GM18519 (cell line): ENCODE measurements at regions not wholly inside any gene's neighbourhood (a gene's known extent, or its start where the extent isn't known, plus 50 kb on each side); places are given as distances from the start of the nearest gene placed in this dataset.

Source experiments
- ATAC-seq: cut with Tn5 transposase; IDR thresholded peaks from one replicate; pipeline ENCODE4 v1.9.1; 2021; ENCODE audit warnings: mild to moderate bottlenecking, moderate library complexity; ENCODE audit not compliant: unreplicated experiment, low FRiP score

DNA sequence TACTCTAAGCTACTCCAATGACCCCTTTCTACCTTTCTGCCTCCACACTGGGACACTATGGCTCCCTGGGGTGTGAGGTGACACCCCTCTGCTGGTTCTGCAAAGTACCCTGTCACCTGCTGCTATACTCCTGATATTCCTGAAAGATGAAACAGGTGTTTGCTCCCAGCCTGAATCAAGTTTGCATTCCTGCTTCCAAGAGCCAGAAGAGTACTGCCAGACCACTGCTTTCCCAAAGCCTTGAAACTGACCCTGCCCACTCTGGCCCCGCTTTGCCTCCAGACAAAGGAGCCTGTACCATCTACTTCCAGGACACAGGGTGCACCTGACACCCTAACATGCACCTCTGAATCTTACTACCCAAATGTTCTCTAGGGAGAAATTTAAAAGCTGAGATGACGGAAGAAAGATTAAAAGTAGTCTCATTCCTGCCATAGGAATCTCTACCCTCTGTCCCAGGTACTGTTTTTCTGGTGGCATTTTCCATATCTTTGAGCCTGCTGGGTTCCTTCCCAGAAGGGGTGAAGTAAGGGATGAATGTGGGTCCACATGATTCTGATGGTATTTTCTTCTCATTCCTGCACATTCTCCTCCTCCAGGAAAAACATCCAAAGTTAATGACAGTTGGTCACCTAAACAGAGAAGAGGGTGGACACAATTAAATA lies 70.3 kb upstream of the DUSP10 start:
- no peak for ATAC-seq

DNA sequence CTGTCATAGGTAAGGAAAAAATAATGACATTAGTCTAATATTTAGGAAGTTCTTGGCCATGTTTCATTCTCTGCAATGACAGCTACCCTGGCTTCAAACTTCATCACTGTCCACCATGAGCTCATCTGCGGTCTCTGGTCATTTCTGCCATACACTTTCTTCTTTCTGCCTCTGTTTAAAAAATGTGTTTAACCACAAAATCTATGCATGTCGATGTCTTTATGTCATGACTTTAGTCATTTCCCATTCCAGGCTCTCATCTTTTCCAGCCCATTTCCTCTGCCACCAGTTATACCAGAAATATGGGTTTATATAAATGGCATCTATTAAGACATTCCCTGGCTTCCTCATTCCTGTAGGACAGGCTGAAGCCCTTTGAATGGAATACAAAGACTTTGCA lies 68.5 kb upstream of the DUSP10 start:
- no peak for ATAC-seq

DNA sequence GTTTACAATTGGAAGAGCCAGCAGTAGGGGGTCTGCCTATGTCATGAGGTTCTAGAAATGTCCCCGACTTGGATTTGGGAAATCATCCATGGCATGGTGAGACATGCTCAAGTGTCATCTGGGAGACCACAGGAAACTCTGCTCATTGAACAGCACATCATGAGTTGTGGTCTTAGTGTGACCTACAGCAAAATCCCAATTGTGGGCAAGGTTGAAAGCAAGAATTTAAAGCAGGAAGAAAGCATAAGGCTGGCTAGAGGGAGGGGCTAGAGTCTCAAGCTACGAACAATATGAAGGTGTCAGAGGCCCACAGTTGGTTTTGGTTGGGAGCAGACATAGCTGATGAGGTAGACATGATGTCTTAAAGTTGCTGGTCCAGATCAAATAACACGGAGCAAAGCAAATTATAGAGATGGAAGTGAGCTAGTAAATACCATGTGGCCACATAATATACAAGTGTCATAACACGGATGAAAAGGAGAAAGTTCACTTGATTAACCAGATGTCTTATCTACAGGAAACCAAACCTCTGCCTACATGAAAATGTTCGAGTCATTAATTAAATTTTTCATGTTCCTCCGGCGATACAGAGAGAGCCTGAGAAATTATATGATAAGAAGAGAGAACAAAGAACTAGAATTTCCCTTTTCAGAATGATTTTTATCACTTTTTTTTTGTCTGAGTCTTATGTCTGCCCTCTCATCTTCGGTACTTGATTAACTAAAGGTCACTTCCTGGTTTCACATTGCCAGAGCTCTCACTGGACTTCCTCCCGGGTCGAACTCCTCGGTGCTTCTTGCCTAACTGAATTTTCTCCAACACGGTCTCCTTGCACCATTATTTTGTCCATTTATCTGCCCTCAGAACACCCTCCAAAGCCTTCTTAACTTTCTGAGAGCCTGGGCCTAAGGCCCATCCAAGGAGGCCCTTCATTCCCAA lies 67.5 kb upstream of the DUSP10 start:
- ATAC-seq = no peak

DNA sequence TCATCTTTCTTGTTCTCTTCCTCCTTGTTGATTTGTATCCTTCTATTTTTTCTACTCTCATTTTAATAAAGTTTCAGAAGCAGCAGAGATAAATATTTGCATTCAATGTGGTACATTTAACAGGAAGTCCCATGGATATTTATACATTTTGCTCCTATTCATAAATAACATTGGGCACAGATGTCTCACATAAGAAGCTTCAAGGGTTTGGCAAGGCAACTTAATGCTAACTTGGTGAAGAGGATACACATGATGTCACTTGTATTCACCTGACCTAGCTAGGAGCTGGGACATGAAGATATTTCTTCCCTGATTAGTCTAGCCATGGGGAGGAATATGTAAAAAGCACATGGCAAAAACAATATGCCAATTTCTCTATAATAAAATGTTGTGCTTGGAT lies 65.1 kb upstream of the DUSP10 start:
- no peak for ATAC-seq

DNA sequence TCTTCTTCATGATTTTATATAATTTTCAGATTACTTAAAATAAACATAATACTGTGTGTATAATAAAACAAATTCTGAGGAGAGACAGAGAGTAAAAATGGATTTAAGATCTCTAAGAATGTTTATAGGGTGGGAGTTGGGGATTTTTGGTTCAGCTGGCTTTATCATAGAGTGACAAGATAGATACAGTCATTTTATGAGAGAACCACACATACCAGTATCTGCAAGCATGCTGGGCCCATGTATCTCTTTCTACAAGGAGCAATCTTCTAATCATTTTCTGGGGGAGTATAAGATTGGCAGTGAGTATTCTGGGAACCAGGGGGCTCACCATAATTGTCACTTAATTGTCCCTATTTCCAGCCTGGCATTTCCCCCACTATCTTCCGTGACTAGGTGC lies 64.3 kb upstream of the DUSP10 start:
- ATAC-seq = no peak

DNA sequence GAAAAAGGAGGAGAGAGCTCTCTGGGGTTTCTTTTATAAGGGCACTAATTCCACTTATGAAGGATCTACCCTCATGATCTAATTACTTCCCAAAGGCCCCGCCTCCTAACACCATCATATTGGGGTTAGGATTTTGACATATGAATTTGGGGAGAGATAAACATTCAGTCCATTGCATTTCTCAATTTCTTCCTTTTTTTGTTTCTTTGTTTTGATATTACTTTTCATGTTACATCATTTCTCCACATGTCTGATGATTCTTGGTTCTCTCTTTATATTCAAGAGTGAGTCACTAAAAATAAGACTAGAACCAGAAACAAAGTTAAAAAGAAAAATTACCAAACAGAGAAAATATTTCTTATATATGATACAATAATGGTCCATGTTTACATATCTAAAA lies 63.2 kb upstream of the DUSP10 start:
- no peak for ATAC-seq

DNA sequence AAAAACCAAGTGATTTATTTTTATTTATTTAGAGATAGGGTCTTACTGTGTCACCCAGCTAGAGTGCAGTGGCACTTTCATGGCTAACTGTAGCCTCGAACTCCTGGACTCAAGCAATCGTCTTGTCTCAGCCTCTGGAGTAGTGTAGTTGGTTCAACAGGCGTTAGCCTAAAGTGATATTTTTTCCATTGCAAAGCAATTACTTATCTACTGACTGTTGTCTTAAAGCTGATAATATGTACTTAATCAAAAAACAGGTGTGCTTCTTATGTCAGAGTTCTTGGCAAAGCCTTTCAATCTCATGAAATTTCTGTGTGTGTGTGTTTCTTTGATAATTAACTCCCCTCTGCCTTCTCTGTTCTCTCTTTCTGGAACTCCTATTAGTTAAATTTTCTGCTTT lies 62.4 kb upstream of the DUSP10 start:
- no peak for ATAC-seq

DNA sequence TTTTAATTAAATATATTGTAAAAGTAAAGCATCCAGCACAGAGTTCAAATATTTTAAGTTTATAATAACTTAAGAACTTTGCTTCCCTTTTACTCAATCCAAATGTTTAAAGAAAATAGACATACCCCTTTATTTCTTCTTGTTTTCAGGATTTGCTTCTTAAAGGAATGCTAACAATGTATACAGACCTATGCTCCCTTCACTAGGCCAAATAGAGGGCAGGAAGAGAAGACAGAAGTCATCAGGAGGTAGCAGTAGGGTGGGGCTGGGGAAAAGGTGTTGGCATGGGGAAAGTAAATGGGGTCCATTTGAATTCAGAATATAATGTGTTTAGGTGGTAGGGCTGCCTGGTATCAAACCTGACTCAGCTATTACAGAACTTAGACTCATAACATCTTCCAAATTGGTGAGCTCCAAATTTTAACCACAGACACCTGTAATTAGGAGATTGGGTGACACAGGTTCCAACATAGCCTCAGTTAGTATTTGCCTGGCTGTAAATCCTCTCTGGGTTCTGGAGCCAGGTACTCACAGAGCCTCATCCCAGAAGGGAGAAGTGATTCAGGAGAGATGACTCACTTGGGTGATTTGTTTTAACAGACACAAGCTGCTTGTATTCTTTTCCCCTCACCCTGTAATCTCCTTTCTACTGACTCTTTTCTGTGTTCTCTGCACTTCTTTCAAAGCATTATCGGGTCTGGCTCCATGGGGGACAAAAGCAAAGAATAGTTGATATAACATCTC lies 60.1 kb upstream of the DUSP10 start:
- ATAC-seq = no peak

DNA sequence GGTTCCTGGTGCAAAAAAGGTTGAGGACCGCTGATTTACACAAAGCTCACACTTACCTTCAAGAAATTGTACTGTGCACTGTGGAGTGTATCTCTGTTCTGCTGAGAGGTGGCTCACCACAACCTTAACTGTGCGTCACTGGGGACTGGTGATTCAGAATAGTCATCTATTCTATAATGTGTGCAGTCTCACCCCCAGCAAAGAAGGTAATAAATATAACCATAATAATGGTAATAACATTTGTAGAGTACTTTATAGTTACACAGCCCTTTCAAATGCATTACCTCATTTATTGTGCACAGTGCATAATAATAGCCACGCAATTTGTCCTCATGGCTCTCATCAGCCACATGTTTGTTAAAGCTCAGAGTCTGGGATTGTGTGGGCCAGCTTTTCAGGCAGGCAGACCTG lies 59.4 kb upstream of the DUSP10 start:
- ATAC-seq = no peak

DNA sequence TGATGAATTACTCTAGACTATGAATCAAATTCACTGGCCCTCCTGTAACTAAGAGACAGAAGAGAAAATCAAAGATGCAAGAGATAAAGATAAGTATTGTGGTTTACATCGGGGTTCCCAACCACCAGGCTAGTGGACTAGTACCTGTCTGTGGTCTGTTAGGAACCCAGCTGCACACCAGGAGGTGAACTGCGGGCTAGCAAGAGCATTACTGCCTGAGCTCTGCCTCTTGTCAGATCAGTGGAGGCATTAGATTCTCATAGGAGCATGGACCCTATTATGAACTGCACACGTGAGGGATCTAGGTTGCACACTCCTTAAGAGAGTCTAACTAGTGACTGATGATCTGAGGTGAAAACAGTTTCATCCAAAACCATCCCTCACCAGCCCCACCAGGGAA lies 58.9 kb upstream of the DUSP10 start:
- ATAC-seq = no peak

DNA sequence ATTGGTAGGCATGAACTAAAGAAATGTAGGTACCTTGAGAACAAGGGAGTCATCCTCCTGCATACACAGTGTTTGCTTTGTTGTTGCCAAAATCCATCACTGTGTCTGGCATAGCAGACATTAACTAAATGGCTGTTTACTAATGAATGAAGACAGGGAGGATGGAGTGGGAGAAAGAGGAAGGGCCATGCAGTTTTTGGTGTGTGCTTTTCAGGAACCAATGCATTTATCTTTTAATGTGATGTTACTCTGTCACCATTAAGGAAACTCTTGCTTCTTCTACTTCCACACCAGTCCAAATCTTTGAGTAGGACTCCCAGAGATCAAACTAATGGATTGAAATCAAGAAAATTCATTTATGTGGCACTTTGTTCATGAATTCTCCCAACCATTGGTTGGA lies 55.6 kb upstream of the DUSP10 start:
- ATAC-seq = no peak

DNA sequence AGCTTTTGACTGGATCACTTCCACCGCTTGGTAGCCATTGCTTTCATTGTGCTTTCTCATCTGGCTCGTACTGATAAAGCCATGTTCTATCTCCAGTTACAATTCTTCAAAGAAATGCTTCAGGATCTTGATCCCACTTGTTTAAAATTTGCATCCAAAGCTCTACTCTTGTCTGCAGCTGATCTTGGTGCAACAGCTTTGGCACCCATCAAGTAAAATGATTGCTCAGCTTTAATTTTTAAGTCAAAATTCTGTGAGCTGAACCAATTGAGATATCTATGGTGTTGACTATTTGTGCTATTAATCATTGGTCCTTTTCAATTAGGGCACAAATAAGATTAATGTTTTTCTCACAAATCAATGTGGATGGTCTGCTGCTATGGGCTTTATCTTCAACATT lies 54.8 kb upstream of the DUSP10 start:
- ATAC-seq = no peak

DNA sequence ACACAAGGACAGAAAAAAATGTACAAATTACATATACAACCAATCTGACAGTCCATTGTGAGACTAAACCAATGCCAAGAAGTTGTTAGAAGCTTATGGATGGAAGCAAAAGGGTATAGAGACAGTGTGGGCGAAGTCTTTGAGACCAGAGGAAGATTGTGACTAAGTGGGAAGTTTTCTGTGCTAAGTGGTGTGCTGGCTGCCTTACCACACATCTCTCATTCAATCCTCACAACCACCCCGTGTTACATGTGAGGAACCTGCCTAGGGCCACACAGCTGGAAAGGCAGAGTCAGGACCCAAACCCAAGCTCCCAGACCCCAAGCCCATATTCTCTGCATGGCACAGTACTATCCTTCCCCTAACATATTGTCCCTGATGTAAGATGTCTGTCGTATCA lies 53.5 kb upstream of the DUSP10 start:
- no peak for ATAC-seq

DNA sequence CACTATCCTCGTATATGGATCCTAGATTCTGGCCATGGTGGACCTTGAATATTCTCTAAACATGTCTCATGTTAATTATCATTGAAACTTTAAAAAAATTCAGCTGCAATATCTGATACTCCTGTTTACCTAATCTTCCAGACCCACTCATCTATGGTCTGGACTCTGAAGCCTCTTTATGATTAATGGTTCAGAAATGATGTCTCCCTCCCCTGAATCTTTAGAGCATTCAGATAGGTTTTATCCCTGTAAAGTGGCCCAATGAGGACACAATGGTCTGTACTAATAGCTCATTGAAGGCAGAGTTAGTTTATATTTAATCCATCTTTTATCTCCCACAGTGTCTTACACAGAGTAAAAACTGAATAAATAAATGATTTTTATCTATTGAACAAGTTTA lies 53.0 kb upstream of the DUSP10 start:
- no peak for ATAC-seq

DNA sequence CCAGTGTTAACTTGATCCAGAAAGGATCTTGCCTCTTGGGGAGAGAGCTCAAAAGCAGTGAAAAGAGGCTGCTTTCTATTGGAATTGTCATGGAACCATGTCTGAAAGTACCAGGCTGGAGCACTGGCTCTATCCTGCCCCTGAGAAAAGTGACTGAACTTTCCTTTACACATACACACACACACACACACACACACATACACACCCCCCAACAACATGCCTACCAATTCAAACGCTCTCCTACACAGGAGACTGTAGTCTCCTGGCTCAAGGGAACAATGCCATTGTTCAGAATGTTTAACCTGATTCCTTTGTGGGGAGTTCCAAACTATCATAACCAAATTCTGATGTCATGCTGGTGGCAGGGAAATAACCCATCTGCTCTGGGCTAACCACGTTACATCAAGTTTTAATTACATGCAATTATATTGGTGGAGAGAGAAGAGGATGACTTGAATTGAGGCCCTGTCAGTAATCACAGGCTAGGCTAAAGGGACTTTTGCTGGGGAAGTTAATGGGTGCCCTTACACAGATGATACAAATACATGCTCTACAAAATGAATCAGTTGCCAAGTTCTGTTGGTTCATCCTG lies 52.3 kb upstream of the DUSP10 start:
- peak; percentile 36 for ATAC-seq

DNA sequence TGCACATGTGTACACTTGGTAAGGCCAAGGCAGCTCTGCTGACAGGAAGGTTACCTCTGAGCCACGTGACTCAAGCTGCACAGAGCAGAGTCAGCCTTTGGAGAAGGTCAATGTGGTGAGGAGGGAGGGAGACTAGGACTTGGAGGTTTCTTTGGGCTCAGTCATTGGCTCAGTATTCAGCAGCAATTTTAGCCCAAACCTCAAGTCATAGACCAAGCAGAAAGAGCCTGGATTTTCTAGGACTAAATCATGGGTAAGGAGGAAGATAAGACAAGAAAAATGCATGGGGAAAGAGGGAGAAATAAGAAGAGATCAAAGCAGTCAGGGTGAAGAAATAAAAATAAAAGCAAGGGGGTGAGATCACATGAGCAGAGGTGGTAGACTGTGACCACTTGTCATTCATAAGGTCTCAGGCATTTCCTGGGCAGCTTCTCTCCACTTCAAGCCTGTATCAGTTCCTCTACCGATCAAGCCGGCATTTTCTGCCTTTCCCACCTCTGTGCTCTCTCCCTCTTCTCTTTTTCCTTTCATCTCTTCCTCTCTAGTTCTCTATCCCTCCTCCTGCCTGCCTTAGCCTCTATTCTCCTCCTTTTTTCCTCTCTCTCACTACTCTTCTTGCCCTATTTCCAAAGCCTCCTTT lies 51.7 kb upstream of the DUSP10 start:
- peak; percentile 50 for ATAC-seq

DNA sequence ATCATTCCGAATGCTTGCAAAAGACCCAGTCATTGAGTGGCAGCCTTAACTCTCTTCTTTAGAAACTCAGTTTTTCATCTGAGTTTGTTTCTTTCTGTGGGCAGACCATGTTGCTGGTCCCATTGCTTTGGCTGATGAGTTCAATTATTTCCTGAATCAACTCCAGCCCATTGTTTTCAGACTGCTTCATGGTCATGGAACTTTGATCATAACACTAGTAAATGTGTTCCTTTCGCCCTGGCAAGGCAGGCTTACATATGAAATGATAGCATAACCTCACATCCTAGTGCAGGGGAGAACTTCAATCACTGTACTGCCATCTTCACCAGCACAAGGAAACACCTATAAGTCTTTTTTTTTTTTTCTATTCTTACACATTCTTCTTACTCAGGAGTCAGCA lies 50.0 kb upstream of the DUSP10 start:
- no peak for ATAC-seq
